ENCODE measurements at regions not wholly inside any gene's neighbourhood (a gene's known extent, or its start where the extent isn't known, plus 50 kb on each side); places are given as distances from the start of the nearest gene placed in this dataset.
A peak's percentile ranks its signal among the peaks of the same experiment; 100 is the strongest.

- TF ChIP-seq, protein P1, sequence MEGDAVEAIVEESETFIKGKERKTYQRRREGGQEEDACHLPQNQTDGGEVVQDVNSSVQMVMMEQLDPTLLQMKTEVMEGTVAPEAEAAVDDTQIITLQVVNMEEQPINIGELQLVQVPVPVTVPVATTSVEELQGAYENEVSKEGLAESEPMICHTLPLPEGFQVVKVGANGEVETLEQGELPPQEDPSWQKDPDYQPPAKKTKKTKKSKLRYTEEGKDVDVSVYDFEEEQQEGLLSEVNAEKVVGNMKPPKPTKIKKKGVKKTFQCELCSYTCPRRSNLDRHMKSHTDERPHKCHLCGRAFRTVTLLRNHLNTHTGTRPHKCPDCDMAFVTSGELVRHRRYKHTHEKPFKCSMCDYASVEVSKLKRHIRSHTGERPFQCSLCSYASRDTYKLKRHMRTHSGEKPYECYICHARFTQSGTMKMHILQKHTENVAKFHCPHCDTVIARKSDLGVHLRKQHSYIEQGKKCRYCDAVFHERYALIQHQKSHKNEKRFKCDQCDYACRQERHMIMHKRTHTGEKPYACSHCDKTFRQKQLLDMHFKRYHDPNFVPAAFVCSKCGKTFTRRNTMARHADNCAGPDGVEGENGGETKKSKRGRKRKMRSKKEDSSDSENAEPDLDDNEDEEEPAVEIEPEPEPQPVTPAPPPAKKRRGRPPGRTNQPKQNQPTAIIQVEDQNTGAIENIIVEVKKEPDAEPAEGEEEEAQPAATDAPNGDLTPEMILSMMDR (IDR thresholded peaks at IDR 0.05; ENCODE audit: insufficient read depth, low read depth, low read length) = no peak
- TF ChIP-seq EZH2 (IDR thresholded peaks at IDR 0.05; ENCODE audit: insufficient read depth, low read length) = no peak
- Histone ChIP-seq H3K4me3 (ENCODE audit: insufficient read depth, low read depth, low read length) (no peak overlapping the region), H3K27me3 (ENCODE audit: insufficient read depth, low read length) (no peaks in the 10 kb centered on the region), H3K27ac (ENCODE audit: low read depth, low read length) (no peak overlapping the region), H3K4me2 (ENCODE audit: low read length) (no peak overlapping the region), H3K9ac (ENCODE audit: low read length) (no peak overlapping the region), H3K9me3 (ENCODE audit: insufficient read depth, low read depth, low read length) (no peaks in the 10 kb centered on the region), H3K79me2 (ENCODE audit: insufficient read depth, low read length) (no peaks in the 10 kb centered on the region), H3K4me1 (ENCODE audit: insufficient read depth, low read length) (no peaks in the 10 kb centered on the region), H4K20me1 (ENCODE audit: insufficient read depth, low read length) (no peaks in the 10 kb centered on the region), H3K36me3 (ENCODE audit: insufficient read depth, low read length) (no peaks in the 10 kb centered on the region), H2AFZ (ENCODE audit: low read depth, low read length) (no peak overlapping the region)
- H3K27me3 Mint-ChIP-seq (ENCODE audit: low read depth, unreplicated experiment) = peaks cover 8% of the 10 kb centered on the region
- H3K27ac Mint-ChIP-seq (ENCODE audit: unreplicated experiment) = no peak overlapping the region
- peaks cover 8% of the 10 kb centered on the region for H3K4me1 Mint-ChIP-seq (ENCODE audit: low read depth, unreplicated experiment)
- no peak for FAIRE-seq
- H3K4me3 Mint-ChIP-seq (ENCODE audit: unreplicated experiment) = no peak overlapping the region
- no peaks in the 10 kb centered on the region for H3K9me3 Mint-ChIP-seq (ENCODE audit: unreplicated experiment)
- H3K36me3 Mint-ChIP-seq (ENCODE audit: low read depth, unreplicated experiment) = no peaks in the 10 kb centered on the region
- no peak for DNase-seq (ENCODE audit: low read depth)
Observed at GRCh38 chr9:108235609-108236008, 620.2 kb downstream of the ACTL7B start.

DNA sequence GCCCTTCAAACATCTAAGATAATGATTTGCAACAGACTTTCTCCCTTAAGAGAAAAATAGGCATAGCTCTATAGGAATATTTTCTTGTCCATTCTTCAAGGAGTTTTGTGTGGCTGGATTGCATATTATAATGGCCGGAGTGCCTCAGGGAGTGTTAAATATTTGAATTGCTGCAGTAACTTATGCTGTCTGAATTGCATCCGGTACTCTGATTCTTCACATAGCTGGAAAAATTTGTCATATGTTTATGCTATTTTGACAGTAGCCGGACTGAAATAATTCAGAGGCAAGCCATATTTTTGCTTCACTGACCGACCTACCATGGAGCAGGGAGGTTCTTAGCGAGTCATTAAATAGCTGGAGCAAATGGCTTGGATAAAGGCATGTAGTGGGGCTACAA, 621.0 kb downstream of the ACTL7B start:
- no peak for DNase-seq (ENCODE audit: low read depth)
- FAIRE-seq = no peak
- no peak overlapping the region for H3K27ac ChIP-seq (ENCODE audit: low read depth, low read length)
- TF ChIP-seq, protein P1 (IDR thresholded peaks at IDR 0.05; ENCODE audit: insufficient read depth, low read depth, low read length) = no peak
- no peak for TF ChIP-seq EZH2 (IDR thresholded peaks at IDR 0.05; ENCODE audit: insufficient read depth, low read length)
- H3K79me2 ChIP-seq (ENCODE audit: insufficient read depth, low read length) = no peaks in the 10 kb centered on the region
- no peak overlapping the region for H2AFZ ChIP-seq (ENCODE audit: low read depth, low read length)
- no peak overlapping the region for H3K4me3 Mint-ChIP-seq (ENCODE audit: unreplicated experiment)
- H3K4me1 Mint-ChIP-seq (ENCODE audit: low read depth, unreplicated experiment) = peaks cover 5% of the 10 kb centered on the region
- no peaks in the 10 kb centered on the region for H3K9me3 Mint-ChIP-seq (ENCODE audit: unreplicated experiment)
- no peak overlapping the region for H3K4me3 ChIP-seq (ENCODE audit: insufficient read depth, low read depth, low read length)
- H3K27me3 ChIP-seq (ENCODE audit: insufficient read depth, low read length) = no peaks in the 10 kb centered on the region
- no peak overlapping the region for H3K4me2 ChIP-seq (ENCODE audit: low read length)
- H3K36me3 ChIP-seq (ENCODE audit: insufficient read depth, low read length) = no peaks in the 10 kb centered on the region
- H3K9me3 ChIP-seq (ENCODE audit: insufficient read depth, low read depth, low read length) = no peaks in the 10 kb centered on the region
- no peak overlapping the region for H3K9ac ChIP-seq (ENCODE audit: low read length)
- no peaks in the 10 kb centered on the region for H3K4me1 ChIP-seq (ENCODE audit: insufficient read depth, low read length)
- no peak overlapping the region for H3K27ac Mint-ChIP-seq (ENCODE audit: unreplicated experiment)
- H4K20me1 ChIP-seq (ENCODE audit: insufficient read depth, low read length) = no peaks in the 10 kb centered on the region
- H3K36me3 Mint-ChIP-seq (ENCODE audit: low read depth, unreplicated experiment) = no peaks in the 10 kb centered on the region
- peaks cover 8% of the 10 kb centered on the region for H3K27me3 Mint-ChIP-seq (ENCODE audit: low read depth, unreplicated experiment)

- no peak for TF ChIP-seq EZH2 (IDR thresholded peaks at IDR 0.05; ENCODE audit: insufficient read depth, low read length)
- TF ChIP-seq, protein P1 (IDR thresholded peaks at IDR 0.05; ENCODE audit: insufficient read depth, low read depth, low read length) = no peak
- Histone ChIP-seq H3K9ac (ENCODE audit: low read length) (no peak overlapping the region), H3K4me3 (ENCODE audit: insufficient read depth, low read depth, low read length) (no peak overlapping the region), H3K36me3 (ENCODE audit: insufficient read depth, low read length) (no peaks in the 10 kb centered on the region), H4K20me1 (ENCODE audit: insufficient read depth, low read length) (no peaks in the 10 kb centered on the region), H3K4me1 (ENCODE audit: insufficient read depth, low read length) (no peaks in the 10 kb centered on the region), H3K4me2 (ENCODE audit: low read length) (no peak overlapping the region), H3K27me3 (ENCODE audit: insufficient read depth, low read length) (no peaks in the 10 kb centered on the region), H3K9me3 (ENCODE audit: insufficient read depth, low read depth, low read length) (no peaks in the 10 kb centered on the region), H2AFZ (ENCODE audit: low read depth, low read length) (no peak overlapping the region), H3K27ac (ENCODE audit: low read depth, low read length) (no peak overlapping the region), H3K79me2 (ENCODE audit: insufficient read depth, low read length) (no peaks in the 10 kb centered on the region)
- Mint-ChIP-seq H3K4me1 (ENCODE audit: low read depth, unreplicated experiment) (no peaks in the 10 kb centered on the region), H3K27me3 (ENCODE audit: low read depth, unreplicated experiment) (peaks cover 8% of the 10 kb centered on the region), H3K36me3 (ENCODE audit: low read depth, unreplicated experiment) (no peaks in the 10 kb centered on the region), H3K9me3 (ENCODE audit: unreplicated experiment) (peaks cover 4% of the 10 kb centered on the region), H3K4me3 (ENCODE audit: unreplicated experiment) (no peak overlapping the region), H3K27ac (ENCODE audit: unreplicated experiment) (no peak overlapping the region)
- DNase-seq (ENCODE audit: low read depth) (peak; percentile 8), FAIRE-seq (no peak)
Observed at GRCh38 chr9:108225149-108225800, 630.5 kb downstream of the ACTL7B start.

Data from astrocyte (in vitro differentiated cells and primary cell).